ENCODE measurements at regions not wholly inside any gene's neighbourhood (a gene's known extent, or its start where the extent isn't known, plus 50 kb on each side); places are given as distances from the start of the nearest gene placed in this dataset.

DNA sequence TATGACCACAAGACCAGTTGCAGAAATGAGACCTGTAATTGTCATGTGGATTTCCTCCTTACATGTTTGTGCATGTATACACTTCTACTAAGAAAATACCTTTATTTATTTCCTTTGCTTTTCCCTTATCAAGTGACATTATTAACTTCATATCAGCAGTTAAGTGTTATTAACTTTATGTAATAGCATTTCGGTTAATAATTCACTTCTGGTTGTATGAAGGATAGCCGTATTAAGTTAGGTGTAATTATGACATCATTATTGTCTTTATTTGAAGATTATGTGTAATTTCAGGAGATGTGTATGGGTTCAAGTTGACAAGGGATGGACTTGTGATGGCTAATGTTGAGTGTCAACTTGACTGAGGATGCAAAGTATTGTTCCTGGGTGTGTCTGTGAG, 881.2 kb upstream of the ATXN8OS start:
- TF ChIP-seq RAD21 (IDR thresholded peaks at IDR 0.05; ENCODE audit: low read depth) (no peak), EP300 (IDR thresholded peaks at IDR 0.05; ENCODE audit: borderline replicate concordance) (no peak), REST (IDR thresholded peaks at IDR 0.05; ENCODE audit: low read depth) (no peak), CEBPB (IDR thresholded peaks at IDR 0.05) (no peak)
- TF ChIP-seq, protein P1, sequence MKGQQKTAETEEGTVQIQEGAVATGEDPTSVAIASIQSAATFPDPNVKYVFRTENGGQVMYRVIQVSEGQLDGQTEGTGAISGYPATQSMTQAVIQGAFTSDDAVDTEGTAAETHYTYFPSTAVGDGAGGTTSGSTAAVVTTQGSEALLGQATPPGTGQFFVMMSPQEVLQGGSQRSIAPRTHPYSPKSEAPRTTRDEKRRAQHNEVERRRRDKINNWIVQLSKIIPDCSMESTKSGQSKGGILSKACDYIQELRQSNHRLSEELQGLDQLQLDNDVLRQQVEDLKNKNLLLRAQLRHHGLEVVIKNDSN (IDR thresholded peaks at IDR 0.05): no peak
